Body of pancreas (tissue), 4 donors: ENCODE measurements at regions not wholly inside any gene's neighbourhood (a gene's known extent, or its start where the extent isn't known, plus 50 kb on each side); places are given as distances from the start of the nearest gene placed in this dataset.

Source experiments
- POLR2A ChIP-seq, 3 donors: fragments of 450-650 bp; IDR thresholded peaks; one replicate each; pipeline ENCODE4 v1.6.1; 2016; ENCODE audit warnings: antibody characterized with exemption in 3 of 3, mild to moderate bottlenecking in 2 of 3
- TF ChIP-seq, protein P1 (sequence below), 7 experiments: fragments of 450-650 bp in 4 of 7; fragments of 200-600 bp in 3 of 7; sonication (generic) in 3 of 7; IDR thresholded peaks; one replicate each; pipeline ENCODE4 v1.5.1; 2016 to 2019; ENCODE audit warnings: antibody characterized with exemption in 7 of 7

- TF ChIP-seq, protein P1, sequence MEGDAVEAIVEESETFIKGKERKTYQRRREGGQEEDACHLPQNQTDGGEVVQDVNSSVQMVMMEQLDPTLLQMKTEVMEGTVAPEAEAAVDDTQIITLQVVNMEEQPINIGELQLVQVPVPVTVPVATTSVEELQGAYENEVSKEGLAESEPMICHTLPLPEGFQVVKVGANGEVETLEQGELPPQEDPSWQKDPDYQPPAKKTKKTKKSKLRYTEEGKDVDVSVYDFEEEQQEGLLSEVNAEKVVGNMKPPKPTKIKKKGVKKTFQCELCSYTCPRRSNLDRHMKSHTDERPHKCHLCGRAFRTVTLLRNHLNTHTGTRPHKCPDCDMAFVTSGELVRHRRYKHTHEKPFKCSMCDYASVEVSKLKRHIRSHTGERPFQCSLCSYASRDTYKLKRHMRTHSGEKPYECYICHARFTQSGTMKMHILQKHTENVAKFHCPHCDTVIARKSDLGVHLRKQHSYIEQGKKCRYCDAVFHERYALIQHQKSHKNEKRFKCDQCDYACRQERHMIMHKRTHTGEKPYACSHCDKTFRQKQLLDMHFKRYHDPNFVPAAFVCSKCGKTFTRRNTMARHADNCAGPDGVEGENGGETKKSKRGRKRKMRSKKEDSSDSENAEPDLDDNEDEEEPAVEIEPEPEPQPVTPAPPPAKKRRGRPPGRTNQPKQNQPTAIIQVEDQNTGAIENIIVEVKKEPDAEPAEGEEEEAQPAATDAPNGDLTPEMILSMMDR (IDR thresholded peaks at IDR 0.05): no peak
- TF ChIP-seq POLR2A (IDR thresholded peaks at IDR 0.05): no peak
Measured at GRCh38 chrX:40975951-40976350, 109.3 kb upstream of the USP9X start.
